Ishikawa (cell line): ENCODE measurements at regions not wholly inside any gene's neighbourhood (a gene's known extent, or its start where the extent isn't known, plus 50 kb on each side); places are given as distances from the start of the nearest gene placed in this dataset.

Source experiments
- CEBPB ChIP-seq: IDR thresholded peaks from 2 replicates; pipeline ENCODE4 v1.6.1; 2012
- CREB1 ChIP-seq: IDR thresholded peaks from 2 replicates; pipeline ENCODE4 v1.6.1; 2012; ENCODE audit warnings: low read depth
- EGR1 ChIP-seq: IDR thresholded peaks from 2 replicates; pipeline ENCODE4 v1.6.1; 2012
- EP300 ChIP-seq: IDR thresholded peaks from 2 replicates; pipeline ENCODE4 v1.6.1; 2012; ENCODE audit warnings: borderline replicate concordance
- FOXM1 ChIP-seq: IDR thresholded peaks from 2 replicates; pipeline ENCODE4 v1.6.1; 2012; ENCODE audit warnings: low read depth, borderline replicate concordance
- MAX ChIP-seq: IDR thresholded peaks from 2 replicates; pipeline ENCODE4 v1.6.1; 2012
- NFIC ChIP-seq: IDR thresholded peaks from 2 replicates; pipeline ENCODE4 v1.6.1; 2012
- RAD21 ChIP-seq: IDR thresholded peaks from 2 replicates; pipeline ENCODE4 v1.6.1; 2012; ENCODE audit warnings: low read depth
- REST ChIP-seq: IDR thresholded peaks from 2 replicates; pipeline ENCODE4 v1.6.1; 2012; ENCODE audit warnings: low read depth, mild to moderate bottlenecking
- TAF1 ChIP-seq: IDR thresholded peaks from 2 replicates; pipeline ENCODE4 v1.6.1; 2012; ENCODE audit warnings: low read depth, mild to moderate bottlenecking
- TCF12 ChIP-seq: IDR thresholded peaks from 2 replicates; pipeline ENCODE4 v1.6.1; 2012; ENCODE audit warnings: low read depth
- TEAD4 ChIP-seq: IDR thresholded peaks from 2 replicates; pipeline ENCODE4 v1.6.1; 2012
- USF1 ChIP-seq: IDR thresholded peaks from 2 replicates; pipeline ENCODE4 v1.6.1; 2012
- YY1 ChIP-seq: IDR thresholded peaks from 2 replicates; pipeline ENCODE4 v1.6.1; 2012; ENCODE audit warnings: low read depth
- ZBTB7A ChIP-seq: IDR thresholded peaks from 2 replicates; pipeline ENCODE4 v1.6.1; 2012; ENCODE audit warnings: low read depth

- TF ChIP-seq YY1 (no peak), CEBPB (no peak)
Observed at GRCh38 chr3:64824394-64824909, 136.7 kb upstream of the ADAMTS9 start.

- TF ChIP-seq RAD21 (no peak), FOXM1 (no peak), EP300 (no peak), EGR1 (no peak), REST (no peak), TEAD4 (no peak), TCF12 (no peak), TAF1 (no peak), NFIC (no peak), CREB1 (no peak), YY1 (no peak)
Observed at GRCh38 chr3:64818196-64818595, 130.4 kb upstream of the ADAMTS9 start.

GRCh38 chr3:64816355-64816754, 128.6 kb upstream of the ADAMTS9 start:
- TF ChIP-seq CREB1 = no peak
- TF ChIP-seq TCF12 = no peak
- no peak for TF ChIP-seq FOXM1
- no peak for TF ChIP-seq TAF1
- no peak for TF ChIP-seq USF1
- TF ChIP-seq YY1 = no peak
- no peak for TF ChIP-seq ZBTB7A
- no peak for TF ChIP-seq NFIC
- no peak for TF ChIP-seq REST
- no peak for TF ChIP-seq MAX
- no peak for TF ChIP-seq TEAD4
- TF ChIP-seq RAD21 = no peak
- no peak for TF ChIP-seq CEBPB
- no peak for TF ChIP-seq EGR1
- TF ChIP-seq EP300 = no peak

GRCh38 chr3:64815789-64816188, 128.0 kb upstream of the ADAMTS9 start:
- TF ChIP-seq TEAD4 (no peak), NFIC (no peak), ZBTB7A (no peak), USF1 (no peak), TAF1 (no peak), CEBPB (no peak), EP300 (no peak), REST (no peak), RAD21 (no peak), MAX (no peak), EGR1 (no peak), YY1 (no peak), TCF12 (no peak), FOXM1 (no peak), CREB1 (no peak)

- TF ChIP-seq CREB1 (no peak), TAF1 (no peak), TEAD4 (no peak), EP300 (no peak), EGR1 (no peak), USF1 (no peak), CEBPB (no peak), ZBTB7A (no peak), FOXM1 (no peak), MAX (no peak), RAD21 (no peak), YY1 (no peak), NFIC (no peak), REST (no peak)
Observed at GRCh38 chr3:64815195-64815631, 127.4 kb upstream of the ADAMTS9 start.
